NCI-H345 (cell line): ENCODE measurements at regions not wholly inside any gene's neighbourhood (a gene's known extent, or its start where the extent isn't known, plus 50 kb on each side); places are given as distances from the start of the nearest gene placed in this dataset.

ENCODE experiments used
- DNase-seq: peaks from one replicate; lab custom pipeline; 2025; lab: John Stamatoyannopoulos, UW

DNA sequence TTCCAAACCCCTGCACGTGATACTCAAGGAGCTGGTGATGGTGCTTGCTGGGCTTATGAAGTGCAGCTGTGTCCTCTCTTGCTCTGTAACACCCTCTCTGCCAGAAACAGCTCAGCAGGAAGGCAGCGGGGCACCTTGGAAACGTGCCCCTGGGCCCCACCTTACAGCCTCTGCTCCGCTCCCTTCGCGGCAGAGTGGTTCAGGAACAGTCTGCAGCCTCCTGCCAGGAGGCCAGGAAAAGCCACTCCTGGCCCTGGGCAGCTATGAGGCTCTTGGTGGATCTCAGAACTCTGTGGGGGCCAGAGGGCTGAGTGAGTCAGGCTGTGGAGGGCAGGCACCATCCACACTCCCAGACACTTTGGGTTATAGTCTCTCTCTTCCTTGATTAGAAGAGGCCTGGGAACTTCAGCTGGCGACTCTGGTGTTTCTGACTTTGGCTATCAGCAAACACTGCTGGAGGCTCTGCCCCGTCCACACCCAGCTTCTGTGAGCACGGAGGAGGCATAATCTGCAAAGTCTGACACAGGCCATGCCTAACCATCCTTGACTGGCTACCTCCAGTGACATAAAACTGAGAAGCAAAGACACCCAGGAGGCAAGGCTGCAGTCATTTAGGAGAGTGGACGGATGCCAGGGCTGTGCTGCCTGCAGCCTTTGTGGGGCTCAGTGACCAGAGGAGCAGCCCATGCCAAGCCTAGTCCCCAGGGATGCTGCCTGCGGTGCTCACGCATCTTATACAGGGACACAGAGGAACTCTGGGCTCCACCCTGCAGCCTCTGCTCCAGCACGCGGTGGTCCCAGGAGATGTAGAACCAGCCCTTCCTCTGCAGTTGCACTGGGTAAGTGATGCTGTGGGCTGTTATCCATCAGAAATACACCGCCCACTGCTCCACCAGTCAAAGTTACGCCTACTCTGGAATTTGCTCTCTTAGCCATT, 65.3 kb downstream of the METRNL start:
- DNase-seq, result peak; percentile 82

GRCh38 chr17:83145358-83145738, 65.9 kb downstream of the METRNL start:
- no peak for DNase-seq

- no peak for DNase-seq
Observed at GRCh38 chr17:83145831-83146230, 66.4 kb downstream of the METRNL start.

GRCh38 chr17:83146347-83146746, 66.9 kb downstream of the METRNL start:
- no peak for DNase-seq

DNA sequence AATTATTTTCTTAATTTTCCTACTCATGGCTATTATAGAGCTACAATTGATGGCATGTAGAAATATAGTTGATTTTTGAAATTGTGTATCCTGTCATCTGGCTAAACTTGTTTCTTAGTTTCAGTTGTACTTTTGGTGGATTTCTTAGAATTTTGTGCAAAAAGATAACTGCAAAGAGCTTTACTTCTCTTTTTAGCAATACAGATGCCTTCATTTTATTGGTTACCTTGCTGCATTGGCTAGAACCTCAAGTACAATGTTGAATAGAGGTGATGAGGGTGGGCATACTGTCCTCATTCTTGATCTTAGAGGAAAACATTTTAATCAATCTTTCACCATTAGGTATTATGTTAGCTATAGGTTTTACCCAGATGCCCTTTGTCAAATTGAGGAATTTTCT, 67.9 kb downstream of the METRNL start:
- no peak for DNase-seq

GRCh38 chr17:83148317-83149028, 69.1 kb downstream of the METRNL start:
- no peak for DNase-seq

GRCh38 chr17:83149029-83149725, 69.8 kb downstream of the METRNL start:
- no peak for DNase-seq

DNA sequence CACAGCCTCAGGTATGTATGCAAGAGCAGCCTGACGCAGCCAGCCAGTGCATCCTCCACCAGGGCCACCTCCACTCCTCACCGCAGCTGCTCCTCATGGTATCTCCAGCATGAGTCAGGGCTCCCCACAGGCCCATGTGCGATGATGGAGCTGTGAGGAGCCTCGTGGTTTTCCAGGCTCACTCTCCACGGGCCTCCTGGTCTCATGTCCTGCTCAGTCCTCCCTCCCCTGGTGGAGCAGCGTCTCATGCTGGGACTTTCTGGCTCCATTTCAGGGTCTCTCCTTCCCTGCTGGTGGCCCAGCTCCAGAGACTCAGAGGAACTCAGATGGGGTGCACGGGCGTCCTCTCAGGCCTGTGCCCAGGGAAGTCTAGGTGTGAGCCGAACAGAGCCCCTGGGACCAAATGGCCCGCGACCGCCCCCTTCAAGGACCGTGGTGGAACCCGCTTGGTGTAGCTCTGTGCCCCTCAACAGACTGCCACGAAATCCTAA, 70.4 kb downstream of the METRNL start:
- no peak for DNase-seq

- no peak for DNase-seq
Observed at GRCh38 chr17:83150369-83151055, 71.1 kb downstream of the METRNL start.

DNA sequence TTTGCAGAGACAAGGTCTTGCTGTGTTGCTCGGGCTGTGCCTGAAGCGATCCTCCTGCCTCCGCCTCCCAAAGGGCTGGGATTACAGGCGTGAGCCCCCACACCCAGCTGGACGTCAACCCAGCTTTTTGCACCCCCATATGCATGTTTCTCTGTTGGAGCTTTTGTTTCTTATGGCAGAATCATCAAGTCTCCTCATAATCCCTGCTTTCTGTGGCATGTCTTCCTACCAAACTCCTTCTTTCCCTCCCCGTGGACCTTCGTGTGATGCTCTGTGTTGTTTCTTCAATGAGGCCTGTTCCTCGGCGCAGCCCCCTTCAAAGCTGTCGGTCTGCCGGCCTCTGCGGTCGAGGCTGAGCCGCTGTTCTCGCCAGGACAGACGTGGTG, 71.6 kb downstream of the METRNL start:
- DNase-seq, result no peak

GRCh38 chr17:83151442-83152226, 72.2 kb downstream of the METRNL start:
- no peak for DNase-seq

GRCh38 chr17:83152227-83152744, 72.9 kb downstream of the METRNL start:
- DNase-seq, result no peak

- DNase-seq, result no peak
Observed at GRCh38 chr17:83152745-83153611, 73.6 kb downstream of the METRNL start.

DNA sequence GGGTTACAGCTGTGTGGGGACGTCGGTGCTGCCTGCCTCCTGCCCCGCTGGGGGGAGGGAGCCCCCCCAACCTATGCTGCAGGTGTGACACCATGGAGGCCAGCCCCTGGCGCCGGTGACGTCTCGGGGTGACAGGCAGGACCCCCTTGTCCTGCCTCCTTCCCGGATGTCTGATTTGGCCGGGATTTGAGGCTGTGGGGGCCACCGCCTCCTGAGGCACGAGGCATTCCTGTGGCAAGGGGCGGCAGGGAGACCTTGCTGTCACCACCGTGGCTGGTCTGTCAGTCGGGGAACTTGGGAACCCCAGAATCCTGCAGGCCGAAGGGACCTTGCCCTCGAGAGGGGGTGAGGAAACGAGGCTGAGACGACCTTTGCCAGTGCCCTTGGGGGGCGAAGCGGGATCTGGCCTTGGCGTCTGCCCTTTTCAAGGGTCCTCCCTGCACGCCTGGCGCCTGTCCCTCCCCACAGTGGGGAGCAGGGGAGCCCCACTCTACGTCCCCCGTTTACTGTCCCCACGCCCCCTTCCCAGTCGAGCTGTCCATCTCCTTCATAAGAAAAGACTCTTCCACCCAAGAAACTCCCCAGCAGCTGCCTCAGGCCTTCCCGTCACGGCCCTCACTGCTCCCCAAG, 74.4 kb downstream of the METRNL start:
- no peak for DNase-seq

DNA sequence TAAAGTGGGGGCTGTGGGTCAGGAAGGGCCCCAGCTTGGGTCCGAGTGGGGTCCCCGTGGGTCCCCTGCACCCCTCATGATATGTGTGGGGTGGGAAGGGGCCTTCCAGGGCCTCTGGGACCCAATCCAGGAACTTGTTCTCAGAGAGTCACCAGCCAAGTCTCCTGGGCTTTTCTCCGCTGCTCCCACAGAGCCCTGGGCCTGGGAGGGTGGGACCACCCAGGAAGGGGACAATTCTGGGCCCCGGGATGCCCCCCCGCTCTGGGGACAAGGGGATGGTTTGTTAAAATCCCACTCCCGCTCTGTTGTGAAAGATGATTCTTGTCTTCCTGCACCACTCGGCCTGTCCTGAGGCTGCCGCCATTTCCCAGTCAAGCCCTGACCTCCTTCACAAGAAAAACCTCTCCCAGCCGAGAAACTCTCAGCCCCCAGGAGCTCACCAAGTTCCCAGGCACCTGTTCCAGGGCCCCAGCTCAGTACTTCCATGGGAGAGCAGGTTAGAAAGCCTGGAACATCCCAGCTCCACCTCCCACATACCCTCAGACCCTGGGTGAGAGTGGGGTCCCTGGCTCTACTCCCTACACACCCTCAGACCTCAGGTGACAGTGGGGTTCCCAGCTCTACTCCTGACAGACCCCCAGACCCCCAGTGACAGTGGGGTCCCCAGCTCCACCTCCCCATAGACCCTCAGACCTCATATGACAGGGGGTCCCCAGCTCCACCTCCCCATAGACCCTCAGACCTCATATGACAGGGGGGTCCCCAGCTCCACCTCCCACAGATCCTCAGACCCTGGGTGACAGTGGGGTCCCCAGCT, 75.1 kb downstream of the METRNL start:
- DNase-seq, result no peak

DNA sequence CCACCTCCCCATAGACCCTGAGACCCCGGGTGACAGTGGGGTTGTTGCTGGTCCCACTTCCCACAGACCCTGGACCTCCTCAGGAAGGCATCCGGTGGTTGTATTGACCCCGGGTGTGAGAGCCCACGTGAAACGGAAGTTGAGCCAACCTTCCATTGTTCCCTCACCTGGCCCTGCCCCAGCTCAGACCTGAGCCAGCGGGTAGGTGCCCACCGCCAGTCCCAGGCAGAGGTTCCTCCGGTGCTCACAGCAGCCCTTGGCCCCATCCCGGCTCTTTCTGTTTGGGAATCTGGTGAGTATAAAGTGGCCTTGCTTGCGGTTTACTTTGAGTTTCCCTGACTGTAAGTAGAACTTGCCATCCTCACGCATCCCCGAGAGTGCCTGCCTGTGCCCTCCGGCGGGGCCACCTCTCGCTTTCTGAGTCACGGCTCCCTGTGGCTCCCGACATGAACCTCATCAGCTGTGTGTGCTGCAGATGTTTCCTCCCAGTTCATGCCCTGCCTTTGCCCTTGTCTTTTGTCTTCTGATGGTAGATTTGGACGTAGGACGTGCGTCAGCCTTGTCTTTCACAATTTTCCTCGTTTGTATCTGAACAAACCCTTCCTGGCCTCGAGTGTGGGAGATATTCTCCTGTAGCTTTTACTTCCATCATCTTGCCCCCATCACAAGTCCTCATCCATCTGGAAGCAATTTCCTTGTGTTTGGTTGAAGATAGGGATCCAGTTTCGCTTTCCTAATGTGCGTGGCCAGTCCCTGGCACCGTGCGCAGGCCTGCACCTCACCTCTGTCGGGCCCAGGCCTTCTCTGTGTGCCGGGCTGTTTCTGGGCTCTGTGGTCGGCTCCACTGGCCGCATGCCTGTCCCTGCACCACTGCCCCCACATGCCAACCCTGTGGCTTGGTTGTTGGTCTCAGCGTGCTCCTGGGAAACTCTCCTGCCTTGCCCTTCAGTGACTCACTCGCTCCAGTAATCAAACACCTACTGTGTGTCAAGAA, 76.0 kb downstream of the METRNL start:
- DNase-seq, result no peak

- DNase-seq, result no peak
Observed at GRCh38 chr17:83156408-83156807, 77.0 kb downstream of the METRNL start.
